ENCODE measurements at regions not wholly inside any gene's neighbourhood (a gene's known extent, or its start where the extent isn't known, plus 50 kb on each side); places are given as distances from the start of the nearest gene placed in this dataset.

GRCh38 chr5:74015716-74016115 is 389.7 kb downstream of the ARHGEF28 start:
- TF ChIP-seq CTCF (conservative IDR thresholded peaks at IDR 0.05; ENCODE audit: low read depth in 2 of 2) (no peak), POLR2AphosphoS5 (IDR thresholded peaks at IDR 0.05; ENCODE audit: low read depth) (no peak), EZH2phosphoT487 (IDR thresholded peaks at IDR 0.05; ENCODE audit: unreplicated experiment) (no peak), EZH2 (IDR thresholded peaks at IDR 0.05; ENCODE audit: low read depth, unreplicated experiment) (no peak), REST (IDR thresholded peaks at IDR 0.05; ENCODE audit: unreplicated experiment) (no peak)

Measured in GM23338 (cell line).